Activated T-helper 17 cell treated with anti-CD3 and anti-CD28 coated beads, Interleukin-2, amount 50 U/mL, for 72 hours (primary cell): ENCODE measurements at regions not wholly inside any gene's neighbourhood (a gene's known extent, or its start where the extent isn't known, plus 50 kb on each side); places are given as distances from the start of the nearest gene placed in this dataset.
"Not testable (repeated sequence)": the region's sequence is repeated elsewhere in the genome, so short reads cannot be mapped to it uniquely, and the experiment has no call there.

Experiments
- ATAC-seq: fragments of 150-1000 bp; cut with Tn5 transposase; replicated peaks from 2 replicates; pipeline ENCODE4 v1.10.0; 2021; ENCODE audit warnings: mild to moderate bottlenecking, moderate library complexity
- H3K27ac Mint-ChIP-seq: one replicate; pipeline ENCODE4 v1.8.0; 2022; ENCODE audit warnings: mixed read lengths
- H3K27me3 Mint-ChIP-seq: one replicate; pipeline ENCODE4 v1.8.0; 2022; ENCODE audit warnings: mixed read lengths
- H3K36me3 Mint-ChIP-seq: one replicate; pipeline ENCODE4 v1.8.0; 2022; ENCODE audit warnings: low read depth, mild to moderate bottlenecking, mixed read lengths
- H3K4me1 Mint-ChIP-seq: one replicate; pipeline ENCODE4 v1.8.0; 2022; ENCODE audit warnings: mixed read lengths
- H3K4me3 Mint-ChIP-seq: one replicate; pipeline ENCODE4 v1.8.0; 2022; ENCODE audit warnings: mild to moderate bottlenecking, mixed read lengths
- H3K9me3 Mint-ChIP-seq: one replicate; pipeline ENCODE4 v1.8.0; 2022; ENCODE audit warnings: mixed read lengths

- Mint-ChIP-seq H3K27me3 (peaks cover 16% of the 10 kb centered on the region), H3K4me3 (no peak overlapping the region), H3K9me3 (peaks cover 3% of the 10 kb centered on the region), H3K4me1 (no peaks in the 10 kb centered on the region), H3K36me3 (no peaks in the 10 kb centered on the region), H3K27ac (no peak overlapping the region)
- no peak for ATAC-seq
Observed at GRCh38 chr17:20823905-20824304, 218.9 kb downstream of the USP22 start.

GRCh38 chr17:20825539-20825938 is 217.3 kb downstream of the USP22 start:
- no peak for ATAC-seq
- Mint-ChIP-seq H3K27ac (no peak overlapping the region), H3K4me1 (no peaks in the 10 kb centered on the region), H3K4me3 (no peak overlapping the region), H3K9me3 (peaks cover 3% of the 10 kb centered on the region), H3K36me3 (no peaks in the 10 kb centered on the region), H3K27me3 (peaks cover 19% of the 10 kb centered on the region)

- not testable (repeated sequence) for H3K27ac Mint-ChIP-seq, H3K4me1 Mint-ChIP-seq, ATAC-seq, H3K36me3 Mint-ChIP-seq, H3K9me3 Mint-ChIP-seq
- Mint-ChIP-seq H3K4me3 (peak overlapping the region; percentile 25), H3K27me3 (peaks cover 14% of the 10 kb centered on the region)
Observed at GRCh38 chr17:20840453-20840852, 202.4 kb downstream of the USP22 start.

- H3K36me3 Mint-ChIP-seq, result not testable (repeated sequence)
Observed at GRCh38 chr17:20840987-20841865, 201.6 kb downstream of the USP22 start.

GRCh38 chr17:20842012-20842411 is 200.8 kb downstream of the USP22 start:
- H3K4me1 Mint-ChIP-seq, ATAC-seq, H3K4me3 Mint-ChIP-seq: not testable (repeated sequence)

More at GRCh38 chr17:20840987-20841865, 201.6 kb downstream of the USP22 start:
- H3K4me1 Mint-ChIP-seq, H3K27ac Mint-ChIP-seq, H3K4me3 Mint-ChIP-seq, ATAC-seq, H3K9me3 Mint-ChIP-seq: not testable (repeated sequence)
- H3K27me3 Mint-ChIP-seq, result peaks cover 14% of the 10 kb centered on the region

GRCh38 chr17:20843261-20843660 is 199.6 kb downstream of the USP22 start:
- H3K36me3 Mint-ChIP-seq, H3K9me3 Mint-ChIP-seq, ATAC-seq, H3K4me1 Mint-ChIP-seq, H3K27ac Mint-ChIP-seq: not testable (repeated sequence)
- Mint-ChIP-seq H3K4me3 (peak overlapping the region; percentile 37), H3K27me3 (peaks cover 14% of the 10 kb centered on the region)

More at GRCh38 chr17:20842012-20842411, 200.8 kb downstream of the USP22 start:
- peaks cover 14% of the 10 kb centered on the region for H3K27me3 Mint-ChIP-seq
- H3K36me3 Mint-ChIP-seq, H3K27ac Mint-ChIP-seq, H3K9me3 Mint-ChIP-seq: not testable (repeated sequence)

GRCh38 chr17:20843799-20844553 is 198.8 kb downstream of the USP22 start:
- H3K9me3 Mint-ChIP-seq, H3K36me3 Mint-ChIP-seq, H3K4me1 Mint-ChIP-seq, H3K27ac Mint-ChIP-seq: not testable (repeated sequence)
- Mint-ChIP-seq H3K4me3 (peak overlapping the region; percentile 26), H3K27me3 (peaks cover 14% of the 10 kb centered on the region)
- ATAC-seq, result peak; percentile 99

- H3K27ac Mint-ChIP-seq, H3K36me3 Mint-ChIP-seq, H3K4me1 Mint-ChIP-seq, ATAC-seq, H3K4me3 Mint-ChIP-seq, H3K9me3 Mint-ChIP-seq: not testable (repeated sequence)
- H3K27me3 Mint-ChIP-seq, result peaks cover 21% of the 10 kb centered on the region
Observed at GRCh38 chr17:20848869-20849443, 193.9 kb downstream of the USP22 start.

GRCh38 chr17:20851591-20852238 is 191.1 kb downstream of the USP22 start:
- H3K27me3 Mint-ChIP-seq, result peaks cover 25% of the 10 kb centered on the region
- not testable (repeated sequence) for ATAC-seq

GRCh38 chr17:20852239-20852989 is 190.4 kb downstream of the USP22 start:
- Mint-ChIP-seq H3K4me3 (peak overlapping the region; percentile 48), H3K27me3 (peaks cover 26% of the 10 kb centered on the region), H3K36me3 (no peaks in the 10 kb centered on the region), H3K9me3 (no peaks in the 10 kb centered on the region), H3K4me1 (no peaks in the 10 kb centered on the region), H3K27ac (no peak overlapping the region)
- peak; percentile 31 for ATAC-seq

More at GRCh38 chr17:20851591-20852238, 191.1 kb downstream of the USP22 start:
- H3K4me1 Mint-ChIP-seq, H3K9me3 Mint-ChIP-seq, H3K36me3 Mint-ChIP-seq, H3K27ac Mint-ChIP-seq: not testable (repeated sequence)
- H3K4me3 Mint-ChIP-seq, result peak overlapping the region; percentile 48

- no peaks in the 10 kb centered on the region for H3K36me3 Mint-ChIP-seq
- no peak for ATAC-seq
- H3K27me3 Mint-ChIP-seq, result peaks cover 28% of the 10 kb centered on the region
- H3K9me3 Mint-ChIP-seq, result no peaks in the 10 kb centered on the region
- no peaks in the 10 kb centered on the region for H3K4me1 Mint-ChIP-seq
- H3K4me3 Mint-ChIP-seq, result peak overlapping the region; percentile 48
- no peak overlapping the region for H3K27ac Mint-ChIP-seq
Observed at GRCh38 chr17:20852990-20853370, 189.8 kb downstream of the USP22 start.

GRCh38 chr17:20855910-20856470 is 186.8 kb downstream of the USP22 start:
- not testable (repeated sequence) for ATAC-seq, H3K4me1 Mint-ChIP-seq, H3K36me3 Mint-ChIP-seq, H3K27ac Mint-ChIP-seq, H3K4me3 Mint-ChIP-seq, H3K9me3 Mint-ChIP-seq
- peaks cover 29% of the 10 kb centered on the region for H3K27me3 Mint-ChIP-seq

GRCh38 chr17:20866444-20867209 is 176.2 kb downstream of the USP22 start:
- not testable (repeated sequence) for H3K4me1 Mint-ChIP-seq, ATAC-seq, H3K4me3 Mint-ChIP-seq, H3K27ac Mint-ChIP-seq, H3K36me3 Mint-ChIP-seq, H3K9me3 Mint-ChIP-seq
- H3K27me3 Mint-ChIP-seq, result peaks cover 16% of the 10 kb centered on the region
